ENCODE measurements at regions not wholly inside any gene's neighbourhood (a gene's known extent, or its start where the extent isn't known, plus 50 kb on each side); places are given as distances from the start of the nearest gene placed in this dataset.

- 83% methylated on average over 2 of the region's 2 CpGs for WGBS (ENCODE audit: low lambda C conversion rate, missing lambda C conversion rate)
- TF ChIP-seq CTCF (IDR thresholded peaks at IDR 0.05; ENCODE audit: poor library complexity) (no peak), EZH2 (IDR thresholded peaks at IDR 0.05; ENCODE audit: borderline replicate concordance) (no peak), EZH2phosphoT487 (IDR thresholded peaks at IDR 0.05; ENCODE audit: low read depth, severe bottlenecking, unreplicated experiment) (no peak)
- no peaks in the 10 kb centered on the region for H3K79me2 ChIP-seq
Measured at GRCh38 chr6:67706388-67706787, 928.7 kb upstream of the ADGRB3 start.

GRCh38 chr6:67698534-67698933 is 936.5 kb upstream of the ADGRB3 start:
- Histone ChIP-seq H3K79me2 (no peaks in the 10 kb centered on the region), H3K9me3 (ENCODE audit: low read depth) (no peaks in the 10 kb centered on the region), H3K36me3 (replicated peaks; ENCODE audit: insufficient read depth, low read depth) (no peaks in the 10 kb centered on the region), H3K27me3 (no peaks in the 10 kb centered on the region), H3K4me3 (no peak overlapping the region), H4K20me1 (ENCODE audit: insufficient read depth, poor library complexity, severe bottlenecking) (no peaks in the 10 kb centered on the region), H3K27ac (no peak overlapping the region), H3K9me2 (replicated peaks; ENCODE audit: insufficient read depth) (no peaks in the 10 kb centered on the region), H3K4me1 (ENCODE audit: insufficient read depth) (no peaks in the 10 kb centered on the region), H2AFZ (no peak overlapping the region), H3K4me2 (no peak overlapping the region)
- no peak for DNase-seq (ENCODE audit: low spot score)
- TF ChIP-seq CTCF (IDR thresholded peaks at IDR 0.05; ENCODE audit: poor library complexity): no peak
- TF ChIP-seq EZH2 (IDR thresholded peaks at IDR 0.05; ENCODE audit: borderline replicate concordance): no peak
- TF ChIP-seq EZH2phosphoT487 (IDR thresholded peaks at IDR 0.05; ENCODE audit: low read depth, severe bottlenecking, unreplicated experiment): no peak
- WGBS (ENCODE audit: low lambda C conversion rate, missing lambda C conversion rate): 55% methylated on average over 4 of the region's 4 CpGs

More at GRCh38 chr6:67706388-67706787, 928.7 kb upstream of the ADGRB3 start:
- H3K9me3 ChIP-seq (ENCODE audit: low read depth): peaks cover 4% of the 10 kb centered on the region
- no peaks in the 10 kb centered on the region for H4K20me1 ChIP-seq (ENCODE audit: insufficient read depth, poor library complexity, severe bottlenecking)
- H3K4me2 ChIP-seq: no peak overlapping the region
- H3K27ac ChIP-seq: no peak overlapping the region
- no peak for DNase-seq (ENCODE audit: low spot score)
- H2AFZ ChIP-seq: no peak overlapping the region
- no peaks in the 10 kb centered on the region for H3K27me3 ChIP-seq
- H3K4me1 ChIP-seq (ENCODE audit: insufficient read depth): no peaks in the 10 kb centered on the region
- no peaks in the 10 kb centered on the region for H3K36me3 ChIP-seq (replicated peaks; ENCODE audit: insufficient read depth, low read depth)
- no peak overlapping the region for H3K4me3 ChIP-seq
- H3K9me2 ChIP-seq (replicated peaks; ENCODE audit: insufficient read depth): no peaks in the 10 kb centered on the region

- WGBS (ENCODE audit: low lambda C conversion rate, missing lambda C conversion rate): 83% methylated on average over 4 of the region's 4 CpGs
- H3K9me2 ChIP-seq (replicated peaks; ENCODE audit: insufficient read depth): no peaks in the 10 kb centered on the region
- TF ChIP-seq CTCF (IDR thresholded peaks at IDR 0.05; ENCODE audit: poor library complexity) (no peak), EZH2phosphoT487 (IDR thresholded peaks at IDR 0.05; ENCODE audit: low read depth, severe bottlenecking, unreplicated experiment) (no peak), EZH2 (IDR thresholded peaks at IDR 0.05; ENCODE audit: borderline replicate concordance) (no peak)
Measured at GRCh38 chr6:67694127-67694526, 941.0 kb upstream of the ADGRB3 start.

GRCh38 chr6:67689329-67689728 is 945.8 kb upstream of the ADGRB3 start:
- no peak for TF ChIP-seq EZH2 (IDR thresholded peaks at IDR 0.05; ENCODE audit: borderline replicate concordance)
- no peak for TF ChIP-seq EZH2phosphoT487 (IDR thresholded peaks at IDR 0.05; ENCODE audit: low read depth, severe bottlenecking, unreplicated experiment)
- TF ChIP-seq CTCF (IDR thresholded peaks at IDR 0.05; ENCODE audit: poor library complexity): no peak
- Histone ChIP-seq H4K20me1 (ENCODE audit: insufficient read depth, poor library complexity, severe bottlenecking) (no peaks in the 10 kb centered on the region), H3K79me2 (no peaks in the 10 kb centered on the region), H3K27ac (no peak overlapping the region), H2AFZ (no peak overlapping the region), H3K36me3 (replicated peaks; ENCODE audit: insufficient read depth, low read depth) (no peaks in the 10 kb centered on the region), H3K9me3 (ENCODE audit: low read depth) (no peaks in the 10 kb centered on the region), H3K9me2 (replicated peaks; ENCODE audit: insufficient read depth) (no peaks in the 10 kb centered on the region), H3K4me3 (no peak overlapping the region), H3K4me1 (ENCODE audit: insufficient read depth) (no peaks in the 10 kb centered on the region), H3K27me3 (no peaks in the 10 kb centered on the region), H3K4me2 (no peak overlapping the region)
- WGBS (ENCODE audit: low lambda C conversion rate, missing lambda C conversion rate): 71% methylated on average over 1 of the region's 1 CpG
- DNase-seq (ENCODE audit: low spot score): no peak

More at GRCh38 chr6:67694127-67694526, 941.0 kb upstream of the ADGRB3 start:
- no peaks in the 10 kb centered on the region for H3K79me2 ChIP-seq
- H2AFZ ChIP-seq: no peak overlapping the region
- no peak overlapping the region for H3K27ac ChIP-seq
- no peaks in the 10 kb centered on the region for H3K36me3 ChIP-seq (replicated peaks; ENCODE audit: insufficient read depth, low read depth)
- no peak overlapping the region for H3K4me2 ChIP-seq
- H3K27me3 ChIP-seq: no peaks in the 10 kb centered on the region
- no peaks in the 10 kb centered on the region for H4K20me1 ChIP-seq (ENCODE audit: insufficient read depth, poor library complexity, severe bottlenecking)
- H3K4me3 ChIP-seq: no peak overlapping the region
- H3K9me3 ChIP-seq (ENCODE audit: low read depth): no peaks in the 10 kb centered on the region
- H3K4me1 ChIP-seq (ENCODE audit: insufficient read depth): no peaks in the 10 kb centered on the region
- DNase-seq (ENCODE audit: low spot score): no peak

All from hepatocyte (in vitro differentiated cells).